DMS153 treated with DMSO at 0.1 percent for 48 hours (cell line): ENCODE measurements at regions not wholly inside any gene's neighbourhood (a gene's known extent, or its start where the extent isn't known, plus 50 kb on each side); places are given as distances from the start of the nearest gene placed in this dataset.

Source experiments
- DNase-seq: peaks from one replicate; lab custom pipeline; 2025; ENCODE audit not compliant: unreplicated experiment; lab: John Stamatoyannopoulos, UW

- no peak for DNase-seq
Observed at GRCh38 chr4:185921583-185922555, 109.9 kb upstream of the SORBS2 start.

GRCh38 chr4:185924458-185925044 lies 112.6 kb upstream of the SORBS2 start:
- DNase-seq, result no peak

- no peak for DNase-seq
Observed at GRCh38 chr4:185925910-185926360, 113.9 kb upstream of the SORBS2 start.

- no peak for DNase-seq
Observed at GRCh38 chr4:185931375-185931774, 119.4 kb upstream of the SORBS2 start.

GRCh38 chr4:185931986-185932385 lies 120.0 kb upstream of the SORBS2 start:
- DNase-seq, result no peak

- no peak for DNase-seq
Observed at GRCh38 chr4:185932491-185932890, 120.5 kb upstream of the SORBS2 start.

- DNase-seq, result no peak
Observed at GRCh38 chr4:185933078-185933581, 121.1 kb upstream of the SORBS2 start.

GRCh38 chr4:185936650-185937376 lies 124.8 kb upstream of the SORBS2 start:
- no peak for DNase-seq

- DNase-seq, result no peak
Observed at GRCh38 chr4:185938654-185939053, 126.7 kb upstream of the SORBS2 start.

GRCh38 chr4:185941461-185941860 lies 127.5 kb upstream of the TLR3 start:
- DNase-seq, result no peak

GRCh38 chr4:185945252-185945651 lies 123.7 kb upstream of the TLR3 start:
- no peak for DNase-seq

- DNase-seq, result no peak
Observed at GRCh38 chr4:185945906-185946305, 123.0 kb upstream of the TLR3 start.

- no peak for DNase-seq
Observed at GRCh38 chr4:185950891-185951290, 118.1 kb upstream of the TLR3 start.

- no peak for DNase-seq
Observed at GRCh38 chr4:185955151-185955770, 113.7 kb upstream of the TLR3 start.

GRCh38 chr4:185955826-185956543 lies 113.0 kb upstream of the TLR3 start:
- no peak for DNase-seq

GRCh38 chr4:185956544-185956940 lies 112.4 kb upstream of the TLR3 start:
- DNase-seq, result no peak

GRCh38 chr4:185958094-185958747 lies 110.7 kb upstream of the TLR3 start:
- peak; percentile 67 for DNase-seq

GRCh38 chr4:185965426-185966384 lies 103.3 kb upstream of the TLR3 start:
- no peak for DNase-seq

- no peak for DNase-seq
Observed at GRCh38 chr4:185966549-185966948, 102.4 kb upstream of the TLR3 start.
